SK-N-SH (cell line): ENCODE measurements at regions not wholly inside any gene's neighbourhood (a gene's known extent, or its start where the extent isn't known, plus 50 kb on each side); places are given as distances from the start of the nearest gene placed in this dataset.

Source experiments
- CTCF ChIA-PET: fragments of 300-600, 350-600 bp; formaldehyde crosslinking; extraction: SDS; loops from one replicate; lab custom pipeline; 2021; lab: Yijun Ruan, JAX
- POLR2A ChIA-PET: fragments of 350-600 bp; sonication (Branson Sonifier 250); formaldehyde crosslinking; extraction: SDS; loops from one replicate; lab custom pipeline; 2020; ENCODE audit warnings: antibody characterized with exemption, inconsistent platforms; lab: Yijun Ruan, JAX
- DNase-seq: peaks from one replicate; pipeline ENCODE4 v3.0.0; 2012
- H2AFZ ChIP-seq: fragments of 200-600 bp; sonication (generic); 2 replicates; pipeline ENCODE4 v1.8.1; 2016; ENCODE audit warnings: antibody characterized with exemption, mild to moderate bottlenecking, low read depth
- H3F3A ChIP-seq: fragments of 200-600 bp; sonication (generic); replicated peaks from 2 replicates; pipeline ENCODE3; 2016; ENCODE audit warnings: antibody characterized with exemption, mild to moderate bottlenecking; ENCODE audit not compliant: insufficient read depth
- H3K27ac ChIP-seq, 2 experiments: fragments of 200-500 bp in 1 of 2; fragments of 200-600 bp in 1 of 2; sonication (Bioruptor generic) in 1 of 2; sonication (generic), shearing (Covaris generic) in 1 of 2; 2 replicates each; pipeline versions ENCODE4 v1.5.1 to v1.6.1; 2014 to 2016; ENCODE audit warnings: low read depth in 2 of 2, inconsistent platforms in 1 of 2, low read length in 1 of 2, mild to moderate bottlenecking in 1 of 2, mixed read lengths in 1 of 2
- H3K27me3 ChIP-seq: fragments of 200-600 bp; sonication (generic), shearing (Covaris generic); 2 replicates; pipeline ENCODE4 v1.6.1; 2016; ENCODE audit warnings: mixed run types; ENCODE audit not compliant: insufficient read depth
- H3K36me3 ChIP-seq, 2 experiments: fragments of 200-500 bp in 1 of 2; fragments of 200-600 bp in 1 of 2; sonication (Bioruptor generic) in 1 of 2; sonication (generic) in 1 of 2; replicated peaks in 1 of 2; 2 replicates each; pipeline versions ENCODE3 to v1.5.1; 2014 to 2016; ENCODE audit warnings: low read length in 1 of 2, mild to moderate bottlenecking in 1 of 2; ENCODE audit not compliant: insufficient read depth in 2 of 2, control insufficient read depth in 1 of 2
- H3K4me1 ChIP-seq, 2 experiments: fragments of 200-500 bp in 1 of 2; fragments of 200-600 bp in 1 of 2; sonication (Bioruptor generic) in 1 of 2; sonication (generic), shearing (Covaris generic) in 1 of 2; 2 replicates each; pipeline versions ENCODE4 v1.5.1 to v1.6.1; 2014 to 2016; ENCODE audit warnings: low read depth in 1 of 2, low read length in 1 of 2, mixed run types in 1 of 2; ENCODE audit not compliant: insufficient read depth in 2 of 2, control insufficient read depth in 1 of 2
- H3K4me2 ChIP-seq: fragments of 200-600 bp; sonication (generic), shearing (Covaris generic); 2 replicates; pipeline ENCODE4 v1.6.1; 2017; ENCODE audit warnings: mixed run types
- H3K4me3 ChIP-seq, 2 experiments: fragments of 200-500 bp in 1 of 2; fragments of 200-600 bp in 1 of 2; sonication (Bioruptor generic) in 1 of 2; sonication (generic), shearing (Covaris generic) in 1 of 2; 2 replicates each; pipeline versions ENCODE4 v1.5.1 to v1.8.1; 2014 to 2016; ENCODE audit warnings: low read depth in 2 of 2, inconsistent platforms in 1 of 2, low read length in 1 of 2, mild to moderate bottlenecking in 1 of 2, mixed read lengths in 1 of 2, moderate library complexity in 1 of 2
- H3K79me2 ChIP-seq: fragments of 200-600 bp; sonication (generic); 2 replicates; pipeline ENCODE4 v1.8.1; 2017; ENCODE audit warnings: mild to moderate bottlenecking; ENCODE audit not compliant: insufficient read depth
- H3K9ac ChIP-seq: fragments of 200-600 bp; sonication (generic); 2 replicates; pipeline ENCODE4 v1.6.1; 2017; ENCODE audit warnings: mixed run types
- H3K9me2 ChIP-seq: fragments of 200-600 bp; sonication (generic); 2 replicates; pipeline ENCODE4 v1.6.1; 2017; ENCODE audit warnings: mixed run types
- H3K9me3 ChIP-seq: fragments of 200-600 bp; sonication (generic); 2 replicates; pipeline ENCODE4 v1.6.1; 2017; ENCODE audit warnings: mixed run types, mild to moderate bottlenecking, moderate library complexity
- H4K20me1 ChIP-seq: fragments of 200-600 bp; sonication (generic); 2 replicates; pipeline ENCODE4 v1.6.1; 2017; ENCODE audit warnings: mild to moderate bottlenecking, mixed run types; ENCODE audit not compliant: insufficient read depth
- CTCF ChIP-seq: fragments of 200-600 bp; sonication (generic); IDR thresholded peaks from 2 replicates; pipeline ENCODE4 v1.6.1; 2017; ENCODE audit warnings: antibody characterized with exemption, mild to moderate bottlenecking, moderate library complexity
- ELF1 ChIP-seq: IDR thresholded peaks from 2 replicates; pipeline ENCODE4 v1.4.0; 2012
- EP300 ChIP-seq, 2 experiments: IDR thresholded peaks; 2 replicates each; pipeline versions ENCODE4 v1.4.0 to v1.6.1; 2012; ENCODE audit warnings: borderline replicate concordance in 1 of 2, low read depth in 1 of 2, low read length in 1 of 2
- FOSL2 ChIP-seq: IDR thresholded peaks from 2 replicates; pipeline ENCODE4 v1.4.0; 2012; ENCODE audit warnings: low read depth, mild to moderate bottlenecking, moderate library complexity, borderline replicate concordance
- FOXJ3 ChIP-seq: sonication (generic); formaldehyde crosslinking; IDR thresholded peaks from 2 replicates; pipeline ENCODE4 v1.5.1; 2020; ENCODE audit warnings: mild to moderate bottlenecking, missing genetic modification reagents
- FOXM1 ChIP-seq: IDR thresholded peaks from 2 replicates; pipeline ENCODE4 v1.4.0; 2012; ENCODE audit warnings: low read depth, mild to moderate bottlenecking
- GATA2 ChIP-seq: sonication (generic); formaldehyde crosslinking; IDR thresholded peaks from 2 replicates; pipeline ENCODE4 v1.5.0; 2020; ENCODE audit warnings: mild to moderate bottlenecking, missing genetic modification reagents
- IRF3 ChIP-seq: fragments of 150-350 bp; IDR thresholded peaks from 2 replicates; pipeline ENCODE4 v1.6.1; 2016; ENCODE audit warnings: mild to moderate bottlenecking, low read depth, low read length
- JUND ChIP-seq: IDR thresholded peaks from 2 replicates; pipeline ENCODE4 v1.4.0; 2012
- MEF2A ChIP-seq: IDR thresholded peaks from 2 replicates; pipeline ENCODE4 v1.4.0; 2012; ENCODE audit warnings: low read depth, borderline replicate concordance
- MXI1 ChIP-seq: IDR thresholded peaks from 2 replicates; pipeline ENCODE4 v1.6.1; 2012; ENCODE audit warnings: mild to moderate bottlenecking, low read depth, low read length, improper control_type of control experiment
- NFIC ChIP-seq: IDR thresholded peaks from 2 replicates; pipeline ENCODE4 v1.4.0; 2012; ENCODE audit warnings: borderline replicate concordance
- NRF1 ChIP-seq: IDR thresholded peaks from 2 replicates; pipeline ENCODE4 v1.6.1; 2012; ENCODE audit warnings: low read depth, mild to moderate bottlenecking, low read length
- POLR2AphosphoS5 ChIP-seq: IDR thresholded peaks from 2 replicates; pipeline ENCODE4 v1.6.1; 2012; ENCODE audit warnings: low read depth, low read length
- RAD21 ChIP-seq: IDR thresholded peaks from 2 replicates; pipeline ENCODE4 v1.6.1; 2012; ENCODE audit warnings: mild to moderate bottlenecking, low read length
- RCOR1 ChIP-seq: fragments of 150-350 bp; IDR thresholded peaks from 2 replicates; pipeline ENCODE4 v1.6.1; 2017; ENCODE audit warnings: antibody characterized with exemption, low read length
- RFX5 ChIP-seq: IDR thresholded peaks from 2 replicates; pipeline ENCODE4 v1.6.1; 2012; ENCODE audit warnings: mild to moderate bottlenecking, improper control_type of control experiment, low read length
- RXRA ChIP-seq: IDR thresholded peaks from 2 replicates; pipeline ENCODE4 v1.4.0; 2012; ENCODE audit warnings: low read depth, mild to moderate bottlenecking, borderline replicate concordance
- SIN3A ChIP-seq: IDR thresholded peaks from 2 replicates; pipeline ENCODE4 v1.6.1; 2012; ENCODE audit warnings: low read depth, mild to moderate bottlenecking, low read length, moderate library complexity, borderline replicate concordance
- TAF1 ChIP-seq: IDR thresholded peaks from 2 replicates; pipeline ENCODE4 v1.6.1; 2012; ENCODE audit warnings: low read depth, mild to moderate bottlenecking, low read length, moderate library complexity, borderline replicate concordance
- TCF12 ChIP-seq: IDR thresholded peaks from 2 replicates; pipeline ENCODE4 v1.4.0; 2012
- TEAD4 ChIP-seq: IDR thresholded peaks from 2 replicates; pipeline ENCODE4 v1.4.0; 2012; ENCODE audit warnings: mild to moderate bottlenecking, borderline replicate concordance; ENCODE audit not compliant: insufficient read depth
- USF1 ChIP-seq: IDR thresholded peaks from 2 replicates; pipeline ENCODE4 v1.4.0; 2012; ENCODE audit warnings: low read depth, borderline replicate concordance
- ZBTB33 ChIP-seq: IDR thresholded peaks from 2 replicates; pipeline ENCODE4 v1.4.0; 2012; ENCODE audit warnings: low read depth, borderline replicate concordance
- WGBS: methylation state at CpG from one replicate; pipeline ENCODE4 v1.1.6; 2017; ENCODE audit warnings: low lambda C conversion rate; 5-methylcytosine and 5-hydroxymethylcytosine counted together

- Histone ChIP-seq H3K36me3 (no peaks in the 10 kb centered on the region), H3K9me2 (no peaks in the 10 kb centered on the region), H3K27me3 (no peaks in the 10 kb centered on the region), H2AFZ (no peak overlapping the region), H3K4me1 (no peaks in the 10 kb centered on the region), H3K4me3 (no peak overlapping the region), H3K79me2 (no peaks in the 10 kb centered on the region), H4K20me1 (no peaks in the 10 kb centered on the region), H3K9me3 (no peaks in the 10 kb centered on the region), H3K27ac (no peak overlapping the region), H3K9ac (no peak overlapping the region), H3K4me2 (no peak overlapping the region), H3F3A (no peaks in the 10 kb centered on the region)
- CTCF ChIA-PET, result no interaction called here
- POLR2A ChIA-PET, result no interaction called here
- TF ChIP-seq NRF1 (no peak), EP300 (IDR thresholded peaks at IDR 0.05; ENCODE audit: borderline replicate concordance in 1 of 2, low read depth in 1 of 2, low read length in 1 of 2) (no peak), TEAD4 (no peak), RFX5 (no peak), TCF12 (no peak), USF1 (no peak), RXRA (no peak), POLR2AphosphoS5 (no peak), IRF3 (no peak), FOXM1 (no peak), JUND (no peak), SIN3A (no peak), FOXJ3 (CRISPR knock-in tag) (no peak), TAF1 (no peak), FOSL2 (no peak), MXI1 (no peak), ELF1 (no peak)
- 4% methylated on average over 2 of the region's 2 CpGs for WGBS
- DNase-seq, result no peak
Measured at GRCh38 chr2:221276601-221277000, 295.5 kb downstream of the EPHA4 start.

- Histone ChIP-seq H3F3A (no peaks in the 10 kb centered on the region), H3K4me1 (no peaks in the 10 kb centered on the region), H4K20me1 (no peaks in the 10 kb centered on the region), H3K4me2 (no peak overlapping the region), H3K9me2 (no peaks in the 10 kb centered on the region), H3K9ac (no peak overlapping the region), H3K79me2 (no peaks in the 10 kb centered on the region), H2AFZ (no peak overlapping the region), H3K9me3 (no peaks in the 10 kb centered on the region), H3K27me3 (no peaks in the 10 kb centered on the region), H3K4me3 (no peak overlapping the region), H3K36me3 (no peaks in the 10 kb centered on the region), H3K27ac (no peak overlapping the region)
- DNase-seq, result no peak
- WGBS, result 25% methylated on average over 4 of the region's 4 CpGs
- CTCF ChIA-PET, result no interaction called here
- POLR2A ChIA-PET, result no interaction called here
- TF ChIP-seq TEAD4 (no peak), MXI1 (no peak), MEF2A (no peak), FOSL2 (no peak), IRF3 (no peak), RAD21 (no peak), RCOR1 (no peak), NFIC (no peak), CTCF (no peak), GATA2 (CRISPR knock-in tag) (no peak), ZBTB33 (no peak), ELF1 (no peak)
Measured at GRCh38 chr2:221282386-221282785, 289.7 kb downstream of the EPHA4 start.
